Left ventricle myocardium superior (tissue), 1 donor: ENCODE measurements at regions not wholly inside any gene's neighbourhood (a gene's known extent, or its start where the extent isn't known, plus 50 kb on each side); places are given as distances from the start of the nearest gene placed in this dataset.

ENCODE experiments used
- ATAC-seq: fragments of 200-7000 bp; cut with Tn5 transposase; one replicate; pipeline ENCODE4 v1.9.1; 2020; ENCODE audit warnings: mild to moderate bottlenecking, moderate library complexity
- DNase-seq: peaks from one replicate; pipeline ENCODE4 v3.0.0-alpha.2; 2020
- intact Hi-C: fragments of 100-400 bp; cut with micrococcal nuclease; formaldehyde crosslinking; loops from one replicate; pipeline ENCODE4 v1.11.0; 2022
- donor health status: DM: no; HTN: yes; CAD: no; lungs with severe emphysema.

DNA sequence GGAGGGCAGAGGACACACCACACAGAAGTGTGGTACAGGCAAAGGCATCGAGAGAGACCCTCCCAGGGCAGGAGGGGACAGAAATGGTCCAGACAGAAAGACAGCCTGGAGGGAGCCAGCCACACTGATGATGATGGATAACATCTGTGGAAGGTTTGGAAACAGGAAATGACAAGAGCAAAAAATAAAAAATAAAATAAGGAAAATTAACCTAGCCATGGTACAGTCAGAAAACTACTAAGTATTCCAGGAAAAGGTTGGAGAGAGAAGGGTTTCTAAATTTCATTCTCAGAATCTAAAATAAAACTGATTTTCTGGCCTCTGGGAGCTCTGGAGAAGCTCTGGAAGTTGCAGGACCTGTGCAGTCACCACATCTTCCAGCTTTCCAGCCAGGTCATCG lies 115.2 kb upstream of the VSTM2B start:
- no peak for DNase-seq
- intact Hi-C loops = no loop called here
- peak; percentile 24 for ATAC-seq

DNA sequence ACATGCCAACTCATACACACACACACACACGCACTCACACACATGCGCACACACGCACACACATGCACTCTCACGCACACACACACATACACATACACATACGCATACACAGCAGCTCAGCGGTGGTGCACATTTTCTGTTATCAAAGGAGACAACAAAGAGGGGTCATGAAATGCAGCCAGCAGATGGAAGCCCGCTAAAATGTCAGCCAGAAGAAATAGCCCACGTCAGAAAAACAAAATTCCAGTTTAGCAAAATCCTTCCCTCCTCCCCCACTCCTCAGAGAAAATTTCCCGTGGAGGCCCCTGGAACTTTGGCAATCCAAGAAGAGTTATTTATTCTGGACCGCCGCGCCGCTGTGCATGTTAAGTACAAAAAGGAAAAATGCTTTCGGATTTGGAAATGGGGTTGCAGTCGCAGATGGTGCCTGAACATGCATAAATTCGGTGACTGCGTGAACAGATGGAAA lies 114.6 kb upstream of the VSTM2B start:
- DNase-seq (no peak), ATAC-seq (peak; percentile 51)
- intact Hi-C loops = no loop called here

DNA sequence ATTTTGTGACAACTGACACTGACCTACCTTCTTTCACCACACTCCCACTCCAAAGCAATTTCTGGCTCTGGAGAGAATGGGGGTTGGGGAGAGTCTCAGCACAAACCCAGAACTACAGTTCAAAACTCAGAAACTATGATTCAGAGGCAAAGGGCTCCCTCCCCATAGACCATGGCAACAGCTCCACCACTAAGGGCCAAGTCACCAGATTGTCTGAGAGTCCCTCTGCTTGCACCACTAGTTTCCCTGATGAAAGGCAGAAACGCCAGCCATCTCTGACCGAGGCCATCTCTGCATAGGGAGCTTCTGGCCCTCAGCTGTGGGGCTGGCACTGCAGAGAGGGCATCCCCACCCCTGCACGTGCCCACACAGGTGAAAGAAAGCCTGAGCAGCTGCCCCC lies 112.4 kb upstream of the VSTM2B start:
- peak; percentile 57 for ATAC-seq
- DNase-seq = no peak
- intact Hi-C loops = no loop called here

DNA sequence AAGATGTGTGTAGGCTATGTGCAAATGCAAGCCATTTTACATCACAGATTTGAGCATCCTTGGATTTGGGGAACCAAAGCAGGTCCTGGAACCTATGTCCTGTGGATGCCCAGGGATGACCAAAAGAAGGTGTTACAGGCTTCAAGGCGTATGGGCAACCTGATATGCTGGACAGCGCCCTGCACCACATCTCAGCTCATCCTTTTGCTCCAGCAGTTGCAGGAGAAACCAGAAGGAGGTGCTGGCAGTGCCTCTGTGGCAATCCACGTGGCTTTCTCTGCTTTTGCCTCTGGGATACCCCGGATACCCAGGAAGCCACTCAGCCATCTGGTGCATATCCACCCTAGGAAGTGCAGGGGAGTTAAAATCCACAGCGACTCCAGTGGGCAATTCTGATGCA lies 110.3 kb upstream of the VSTM2B start:
- ATAC-seq (no peak), DNase-seq (no peak)
- intact Hi-C loops = no loop called here

DNA sequence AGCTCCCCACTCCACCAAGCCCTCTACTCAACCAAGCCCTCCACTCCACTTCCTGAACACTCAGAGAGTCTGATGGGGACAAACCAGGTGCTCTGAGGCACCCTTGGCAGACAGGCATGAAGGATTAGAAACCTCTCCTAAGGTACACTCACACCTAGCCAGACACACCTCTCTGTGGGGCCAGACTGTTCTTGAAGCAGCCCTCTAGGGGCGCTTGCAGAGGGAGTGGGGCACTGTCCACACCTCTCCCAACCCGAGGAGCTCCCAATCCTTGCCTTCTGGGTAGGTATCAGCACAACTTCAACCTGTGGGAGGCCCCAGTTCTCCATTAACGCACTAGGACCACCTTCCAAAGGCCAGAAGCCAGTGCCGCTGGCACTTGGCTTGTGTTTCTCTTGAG lies 108.7 kb upstream of the VSTM2B start:
- ATAC-seq = no peak
- DNase-seq = no peak
- intact Hi-C loops = no loop called here

DNA sequence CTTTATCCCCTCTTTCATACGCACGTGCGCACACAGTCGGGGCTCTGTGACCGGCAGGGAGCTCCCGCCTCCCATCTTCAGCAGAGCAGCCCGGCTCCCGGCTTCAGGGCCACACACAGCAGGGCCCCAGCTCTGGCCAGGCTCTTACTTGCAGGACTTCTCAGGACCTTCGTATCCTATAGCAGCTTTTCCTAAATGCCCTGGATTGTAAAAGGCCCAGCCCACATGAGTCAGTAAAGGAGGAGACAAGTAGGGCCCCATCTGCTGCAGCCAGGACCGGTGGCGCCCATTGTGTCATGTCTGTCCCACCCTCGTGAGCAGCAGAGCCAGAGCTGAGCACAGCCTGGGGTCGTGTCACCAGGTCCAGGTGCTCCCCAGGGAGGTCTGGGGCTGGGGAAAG lies 107.6 kb upstream of the VSTM2B start:
- DNase-seq (no peak), ATAC-seq (no peak)
- intact Hi-C loops = no loop called here

DNA sequence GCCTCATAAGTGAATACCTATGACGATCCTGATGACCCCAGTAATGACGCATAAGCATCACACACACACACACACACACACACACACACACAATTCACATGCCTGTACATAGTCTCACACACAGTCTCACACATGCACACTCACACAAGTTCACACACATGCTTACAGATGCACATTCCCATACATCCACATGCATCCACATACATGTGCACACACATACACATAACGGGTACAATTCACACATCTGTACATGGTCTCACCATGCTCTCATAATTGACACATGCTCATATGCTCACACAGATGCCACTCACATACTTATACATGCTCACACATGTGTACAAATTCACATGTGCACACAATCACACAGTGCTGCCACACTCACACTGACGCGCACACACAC lies 105.7 kb upstream of the VSTM2B start:
- ATAC-seq = no peak
- intact Hi-C loops = no loop called here
- DNase-seq = no peak

DNA sequence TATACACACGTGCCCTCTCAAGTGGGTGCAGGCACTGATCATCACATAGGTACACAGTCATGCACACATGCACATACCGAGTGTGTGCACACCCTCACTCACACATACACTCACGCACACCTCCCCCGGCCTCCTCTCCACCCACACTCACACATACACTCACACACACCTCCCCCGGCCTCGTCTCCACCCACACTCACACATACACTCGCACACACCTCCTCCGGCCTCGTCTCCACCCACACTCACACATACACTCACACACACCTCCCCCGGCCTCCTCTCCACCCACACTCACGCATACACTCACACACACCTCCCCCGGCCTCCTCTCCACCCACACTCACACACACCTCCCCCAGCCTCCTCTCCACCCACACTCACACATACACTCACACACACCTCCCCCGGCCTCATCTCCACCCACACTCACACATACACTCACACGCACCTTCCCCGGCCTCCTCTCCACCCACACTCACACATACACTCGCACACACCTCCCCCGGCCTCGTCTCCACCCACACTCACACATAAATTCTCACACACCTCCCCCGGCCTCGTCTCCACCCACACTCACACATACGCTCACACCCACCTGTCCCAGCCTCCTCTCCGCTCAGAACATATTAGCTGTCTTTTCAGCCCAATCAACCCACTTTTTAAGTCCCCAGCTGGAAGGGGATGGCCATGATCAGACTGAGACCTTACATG lies 105.2 kb upstream of the VSTM2B start:
- no peak for DNase-seq
- intact Hi-C loops = no loop called here
- ATAC-seq = no peak

DNA sequence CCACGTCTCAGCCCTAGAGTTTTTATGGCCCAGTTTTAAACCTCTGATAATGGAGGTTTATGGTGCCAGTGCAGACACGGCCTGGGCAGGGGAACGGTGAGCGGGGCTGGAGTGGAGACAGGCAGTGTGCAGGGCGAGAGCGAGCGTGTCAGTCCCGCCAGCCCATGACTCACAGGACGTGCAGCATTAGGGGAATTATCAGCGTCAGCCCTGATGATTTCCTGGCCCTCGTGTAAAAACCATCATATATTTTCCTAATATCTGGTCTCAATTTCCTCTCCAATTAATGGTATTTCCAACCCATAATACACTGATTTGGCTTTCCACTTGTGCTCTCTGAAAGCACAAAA lies 104.6 kb upstream of the VSTM2B start:
- DNase-seq = no peak
- intact Hi-C loops = no loop called here
- no peak for ATAC-seq

DNA sequence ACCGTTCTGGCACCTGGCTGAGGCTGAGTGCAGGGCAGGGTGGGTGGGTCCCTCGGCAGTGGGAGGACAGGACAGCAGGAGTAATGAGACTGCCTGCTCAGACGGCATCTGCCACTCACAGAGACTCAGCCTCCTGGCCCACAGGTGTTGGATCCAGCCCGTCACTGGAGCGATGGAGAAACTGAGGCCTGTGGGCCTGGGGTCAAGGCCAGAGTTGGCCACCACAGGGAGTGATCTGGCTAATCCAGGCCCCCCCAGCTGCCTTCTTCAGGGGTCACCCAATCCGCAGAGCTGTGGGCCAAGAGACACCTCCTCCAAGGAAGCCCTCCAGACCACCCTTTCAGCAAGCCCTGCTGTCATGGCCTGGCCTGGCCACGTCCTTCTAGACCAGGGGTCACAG lies 103.7 kb upstream of the VSTM2B start:
- no peak for ATAC-seq

DNA sequence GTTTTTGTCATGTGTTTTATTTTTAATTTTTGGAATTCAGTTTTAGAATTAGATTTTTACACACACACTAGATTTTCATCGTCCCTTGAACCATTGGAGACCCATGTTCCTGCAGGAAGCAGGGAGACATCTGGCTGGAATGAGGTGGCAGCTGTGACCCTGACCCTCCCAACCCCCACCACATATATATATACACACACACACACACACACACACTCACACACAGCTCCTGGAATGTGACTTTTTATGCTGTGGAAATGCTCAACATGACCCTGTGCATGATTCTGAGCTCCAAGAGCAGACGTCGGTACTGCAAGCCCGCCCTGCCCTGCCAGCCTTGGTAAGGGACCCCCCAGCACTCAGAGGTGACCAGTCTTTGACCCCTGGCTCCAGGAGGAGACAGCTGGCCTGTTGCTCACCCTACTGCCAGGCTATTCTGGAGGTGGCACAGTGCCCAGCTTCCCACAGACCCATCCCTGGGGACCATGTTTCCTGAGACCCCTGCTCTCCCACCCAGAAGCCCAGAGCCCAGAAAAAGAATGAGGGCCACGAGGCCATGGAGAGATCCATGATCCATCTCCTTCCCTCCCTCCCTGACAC lies 103.2 kb upstream of the VSTM2B start:
- ATAC-seq (no peak), DNase-seq (no peak)
- intact Hi-C loops = no loop called here

More for the DNA sequence above, 103.7 kb upstream of the VSTM2B start:
- intact Hi-C loops = no loop called here
- DNase-seq = no peak

DNA sequence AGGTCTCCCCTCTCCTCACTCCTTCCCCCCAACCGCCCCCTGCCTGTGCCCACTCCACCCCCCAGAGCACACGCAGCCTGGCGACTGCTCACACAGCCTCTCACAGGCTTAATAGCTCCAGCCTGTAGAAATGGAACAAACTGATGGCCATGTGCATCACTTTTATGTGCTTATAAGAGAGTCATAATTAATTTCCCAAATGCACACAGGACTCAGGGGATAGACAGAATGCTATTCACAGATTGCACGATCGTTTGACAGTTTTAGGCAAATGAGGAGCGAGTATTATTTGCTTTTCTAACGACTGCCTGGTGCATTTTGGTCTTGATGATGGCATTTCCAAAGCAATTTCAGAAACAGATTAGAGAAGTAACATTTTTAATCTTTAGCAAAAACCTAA lies 97.7 kb upstream of the VSTM2B start:
- DNase-seq = no peak
- intact Hi-C loops = no loop called here
- ATAC-seq = no peak

DNA sequence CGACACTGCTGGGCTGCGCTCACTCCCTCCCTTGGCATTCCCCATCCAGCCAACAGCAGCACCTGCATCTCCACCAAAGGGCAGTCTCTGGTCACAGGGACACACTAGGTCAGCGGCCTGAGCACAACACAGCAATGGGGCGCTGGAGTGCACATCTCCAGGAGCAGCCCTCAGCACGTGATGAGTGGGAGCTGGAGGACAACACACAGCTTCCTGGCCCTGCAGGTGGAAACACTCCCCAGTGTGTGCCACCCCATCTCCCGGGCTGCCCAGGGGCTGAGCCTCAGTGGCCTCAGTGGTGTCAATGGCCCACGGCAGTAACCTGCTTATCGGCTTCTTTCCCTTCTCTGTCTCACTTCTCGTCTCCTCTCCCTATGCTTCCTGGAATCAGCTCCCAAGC lies 96.8 kb upstream of the VSTM2B start:
- ATAC-seq (no peak), DNase-seq (no peak)
- intact Hi-C loops = no loop called here

DNA sequence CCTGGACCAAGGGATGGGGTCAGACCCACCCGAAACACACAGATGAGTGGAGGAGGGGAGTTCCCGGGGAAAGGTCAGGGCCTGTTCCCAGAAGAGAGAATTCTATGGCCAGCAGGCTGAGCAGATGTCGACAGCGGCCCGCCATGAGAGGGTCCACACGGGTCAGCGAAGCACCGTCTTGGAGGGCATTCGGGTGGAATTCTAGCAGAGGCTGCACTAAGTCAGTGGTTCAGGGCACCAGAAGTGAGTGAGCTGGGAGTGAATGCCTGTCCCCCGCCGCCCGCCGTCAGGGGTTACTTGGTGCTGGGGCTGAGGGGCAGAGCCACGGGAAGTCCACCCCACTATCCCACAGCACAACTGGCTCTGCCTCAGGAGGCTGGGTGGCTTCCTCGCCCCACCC lies 96.2 kb upstream of the VSTM2B start:
- ATAC-seq = no peak
- intact Hi-C loops = no loop called here
- DNase-seq = no peak

DNA sequence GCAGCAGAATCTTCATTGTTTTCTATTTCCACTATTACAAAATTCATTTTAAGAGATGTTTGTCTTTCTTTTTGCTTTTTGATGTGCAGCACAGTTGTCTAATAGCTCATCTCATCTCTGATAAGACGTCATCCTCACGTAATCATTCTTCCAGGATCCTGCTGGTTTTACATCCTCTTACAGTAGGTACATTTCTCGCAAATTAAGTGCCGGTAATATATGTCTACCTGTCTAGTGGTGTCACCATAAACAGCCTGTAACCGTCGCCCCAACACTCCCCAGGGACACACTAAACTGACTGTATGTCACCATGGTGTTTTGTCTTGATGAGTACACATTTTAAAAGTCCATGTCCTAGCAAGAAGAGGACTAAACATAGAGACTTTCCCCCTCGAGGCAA lies 94.5 kb upstream of the VSTM2B start:
- intact Hi-C loops = no loop called here
- ATAC-seq (no peak), DNase-seq (no peak)

DNA sequence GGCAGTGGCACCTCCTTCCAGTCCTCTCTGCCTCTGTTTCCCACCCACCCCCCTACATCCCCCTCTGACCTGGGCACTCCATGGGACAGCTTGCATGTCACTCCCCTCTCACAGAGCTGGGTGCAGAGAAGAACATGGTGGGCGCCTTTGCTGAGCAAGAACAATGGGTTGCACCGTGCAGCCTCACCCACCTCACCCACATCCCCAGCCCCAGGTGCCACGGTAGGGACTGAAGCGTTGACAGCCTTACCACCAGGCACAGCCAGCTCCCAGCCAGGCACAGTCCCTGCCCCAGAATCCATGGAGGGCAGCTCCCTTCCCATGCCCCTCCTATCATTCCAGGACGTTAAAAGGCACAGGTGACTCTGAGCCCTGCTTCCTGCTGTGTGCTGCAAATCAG lies 93.1 kb upstream of the VSTM2B start:
- ATAC-seq (no peak), DNase-seq (no peak)
- intact Hi-C loops = no loop called here

DNA sequence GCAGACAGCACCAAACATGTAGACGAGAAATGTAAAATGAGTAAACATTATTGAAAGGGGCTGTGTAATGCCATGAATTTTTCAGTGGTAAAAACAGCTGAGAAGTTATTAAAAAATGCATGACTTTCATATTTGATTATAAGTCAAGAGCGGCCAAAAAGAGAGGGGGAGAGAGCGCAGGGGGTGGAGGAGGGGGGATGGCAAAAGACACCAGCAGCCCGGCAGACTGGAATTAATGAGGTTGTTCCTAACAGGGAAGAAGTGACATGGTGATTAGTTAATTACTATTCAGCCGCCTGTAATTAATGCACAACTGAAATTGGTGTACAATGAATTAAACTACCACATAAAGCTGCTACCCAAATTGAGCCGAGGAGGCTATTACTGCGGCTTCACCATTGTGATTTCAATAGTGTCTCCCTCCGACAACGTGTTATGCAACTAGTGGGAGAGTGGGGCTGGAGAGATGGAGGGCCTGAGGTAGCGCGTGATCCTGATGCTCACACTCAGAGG lies 89.1 kb upstream of the VSTM2B start:
- intact Hi-C loops = no loop called here
- ATAC-seq (no peak), DNase-seq (no peak)

DNA sequence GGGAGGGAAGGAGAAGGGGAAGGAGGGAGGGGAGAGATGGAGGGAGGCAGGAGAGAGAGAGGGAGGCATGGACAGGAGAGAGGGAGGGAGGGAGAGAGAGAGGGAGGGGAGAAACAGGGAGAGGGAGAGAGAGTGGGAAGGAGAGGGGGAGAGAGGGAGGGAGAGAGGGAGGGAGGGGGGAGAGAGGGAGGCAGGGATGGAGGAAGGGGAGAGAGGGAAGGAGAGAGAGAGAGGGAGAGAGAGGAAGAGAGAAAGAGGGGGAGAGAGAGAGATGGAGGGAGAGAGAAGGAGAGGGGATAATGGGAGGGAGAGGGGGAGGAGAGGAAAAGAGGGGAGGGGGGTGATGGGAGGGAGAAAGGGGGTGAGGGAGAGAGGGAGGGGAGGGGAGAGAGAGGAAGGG lies 86.8 kb upstream of the VSTM2B start:
- intact Hi-C loops = no loop called here
- DNase-seq (no peak), ATAC-seq (no peak)

DNA sequence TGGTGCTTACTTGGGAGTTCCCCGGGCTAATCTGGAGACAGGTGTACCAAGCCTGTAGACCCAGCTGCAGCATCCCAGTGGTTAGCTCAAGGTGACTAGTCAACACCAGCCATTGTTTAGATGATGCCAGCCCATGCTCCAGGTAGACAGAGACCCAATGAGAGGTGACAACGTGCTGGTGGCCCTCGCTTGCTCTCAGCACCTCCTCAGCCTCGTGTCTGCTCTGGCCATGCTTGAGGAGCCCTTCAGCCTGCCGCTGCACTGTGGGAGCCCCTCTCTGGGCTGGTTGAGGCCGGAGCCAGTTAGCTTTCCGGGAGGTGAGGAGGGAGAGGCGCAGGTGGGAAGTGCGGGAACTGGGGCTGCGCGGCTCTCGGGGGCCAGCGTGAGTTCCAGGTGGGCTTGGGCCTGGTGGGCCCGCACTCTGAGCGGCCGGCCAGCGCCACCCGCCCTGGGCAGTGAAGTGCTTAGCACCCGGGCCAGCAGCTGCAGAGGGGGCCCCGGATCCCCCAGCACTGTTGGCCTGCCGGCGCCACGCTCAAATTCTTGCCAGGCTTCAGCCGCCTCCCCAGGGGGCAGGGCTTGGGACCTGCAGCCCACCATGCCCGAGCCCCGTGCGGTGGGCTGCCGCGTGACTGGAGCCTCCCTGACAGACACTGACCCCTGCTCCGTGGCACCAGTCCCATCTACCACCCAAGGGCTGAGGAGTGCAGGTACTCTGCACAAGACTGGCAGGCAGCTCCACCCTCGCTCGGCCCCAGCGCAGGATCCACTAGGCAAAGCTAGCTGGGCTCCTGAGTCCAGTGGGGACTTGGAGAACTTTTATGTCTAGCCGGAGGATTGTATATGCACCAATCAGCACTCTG lies 85.9 kb upstream of the VSTM2B start:
- intact Hi-C loops = no loop called here
- ATAC-seq (no peak), DNase-seq (no peak)

DNA sequence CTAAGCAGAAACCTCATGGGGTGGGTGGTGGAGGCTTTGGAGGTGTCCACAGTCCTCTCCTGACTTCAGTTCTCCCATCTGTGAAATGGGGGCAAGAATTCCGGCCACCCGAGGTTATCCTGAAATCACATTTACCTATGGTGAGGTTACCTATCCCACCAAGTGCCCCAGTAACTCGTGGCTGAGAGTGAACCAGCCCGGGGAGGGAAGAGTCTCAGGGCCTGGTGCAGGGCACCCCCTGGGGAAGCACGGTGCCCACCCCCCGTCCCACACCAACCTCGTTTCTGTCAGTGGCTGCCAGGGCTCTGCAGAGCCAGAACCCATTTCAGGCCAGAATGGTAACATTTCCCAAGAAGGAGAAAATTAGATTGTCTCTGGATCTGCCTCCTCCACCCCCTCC lies 83.7 kb upstream of the VSTM2B start:
- no peak for ATAC-seq
- DNase-seq = no peak
- intact Hi-C loops = no loop called here
